ENCODE measurements at regions not wholly inside any gene's neighbourhood (a gene's known extent, or its start where the extent isn't known, plus 50 kb on each side); places are given as distances from the start of the nearest gene placed in this dataset.

DNA sequence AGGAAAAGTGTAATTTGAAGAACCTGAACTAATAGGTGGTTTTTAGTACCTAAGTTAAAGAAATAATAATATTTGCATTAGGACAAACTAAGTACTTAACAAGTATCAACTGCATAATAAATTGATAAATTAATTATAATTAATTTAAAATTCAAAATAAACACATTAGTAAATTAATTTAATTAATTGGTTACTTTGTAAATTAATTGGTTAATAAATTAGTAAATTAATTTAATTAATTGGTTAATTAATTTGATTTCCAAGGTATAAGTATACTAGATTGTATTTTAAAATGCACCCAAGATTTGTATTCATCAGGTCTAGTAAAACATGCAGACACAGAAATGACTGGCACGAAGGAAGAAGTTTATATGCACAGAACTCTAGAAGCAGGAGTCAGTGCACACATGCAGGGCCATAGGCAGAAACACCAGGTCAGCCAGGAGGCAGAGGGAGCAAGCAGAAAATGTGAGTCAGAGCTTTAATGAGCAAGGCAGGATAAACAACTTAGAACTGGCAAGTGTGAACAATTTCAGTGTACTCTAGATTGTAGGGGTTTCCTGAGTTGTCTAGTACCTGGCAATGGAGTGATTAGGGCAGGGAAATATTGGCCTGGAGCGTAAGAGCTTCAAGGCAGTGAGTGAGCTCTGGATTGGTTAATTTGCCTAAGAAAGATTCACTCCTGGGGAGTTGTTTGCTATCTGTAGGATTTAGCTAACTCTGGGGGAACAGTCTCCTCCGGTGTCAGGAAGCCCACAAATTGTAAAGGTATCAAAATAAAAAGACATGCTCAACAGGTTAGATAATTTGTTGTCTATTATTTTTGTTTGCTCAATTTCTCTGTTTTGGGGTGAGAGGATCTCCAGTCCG lies 665.7 kb downstream of the MRPL39 start:
- TF ChIP-seq GATA3 (IDR thresholded peaks at IDR 0.05; ENCODE audit: low read depth, low read length) = no peak
- TF ChIP-seq GATA2 (IDR thresholded peaks at IDR 0.05; ENCODE audit: low read depth, low read length) = no peak
